ENCODE measurements at regions not wholly inside any gene's neighbourhood (a gene's known extent, or its start where the extent isn't known, plus 50 kb on each side); places are given as distances from the start of the nearest gene placed in this dataset.

- Mint-ChIP-seq H3K27me3 (ENCODE audit: low read depth) (no peaks in the 10 kb centered on the region), H3K4me1 (no peaks in the 10 kb centered on the region), H3K4me3 (no peak overlapping the region), H3K27ac (no peak overlapping the region), H3K9me3 (no peaks in the 10 kb centered on the region), H3K36me3 (ENCODE audit: insufficient read depth in 1 of 3, low read depth in 3 of 3) (no peaks in the 10 kb centered on the region)
- Histone ChIP-seq H2AK5ac (ENCODE audit: insufficient read length, low read length) (no peak overlapping the region), H4K5ac (ENCODE audit: insufficient read length, low read depth, low read length) (no peak overlapping the region), H3K79me1 (ENCODE audit: insufficient read depth, low read depth, low read length, poor library complexity, severe bottlenecking) (no peaks in the 10 kb centered on the region), H2BK5ac (ENCODE audit: insufficient read length, low read length) (no peak overlapping the region), H3K14ac (ENCODE audit: insufficient read depth, low read length) (no peak overlapping the region), H3K27me3 (ENCODE audit: insufficient read depth, low read length) (no peaks in the 10 kb centered on the region), H3K23me2 (ENCODE audit: insufficient read length, low read depth, low read length, poor library complexity, severe bottlenecking) (no peaks in the 10 kb centered on the region), H3K9ac (ENCODE audit: extremely low read depth, insufficient read length, low read length) (no peak overlapping the region), H3K56ac (ENCODE audit: insufficient read length, low read depth, low read length) (no peak overlapping the region), H3K4me2 (ENCODE audit: insufficient read depth, insufficient read length, low read length) (no peak overlapping the region), H3K9me3 (ENCODE audit: control insufficient read depth, low read depth, low read length) (no peaks in the 10 kb centered on the region), H3K18ac (ENCODE audit: insufficient read length, low read depth, low read length) (no peak overlapping the region), H3K27ac (ENCODE audit: insufficient read length, low read depth, low read length) (no peak overlapping the region), H3T11ph (ENCODE audit: low read length) (no peak overlapping the region), H2BK12ac (ENCODE audit: insufficient read length, low read depth, low read length) (no peak overlapping the region), H2BK20ac (ENCODE audit: low read depth, low read length, poor library complexity, severe bottlenecking) (no peak overlapping the region), H3K4ac (ENCODE audit: low read depth, low read length) (no peak overlapping the region), H3K4me1 (ENCODE audit: insufficient read depth, low read length) (no peaks in the 10 kb centered on the region), H4K91ac (ENCODE audit: insufficient read length, low read depth, low read length) (no peak overlapping the region), H2BK15ac (ENCODE audit: low read depth, low read length) (no peak overlapping the region), H2BK120ac (ENCODE audit: low read depth, low read length, poor library complexity, severe bottlenecking) (no peak overlapping the region), H4K8ac (replicated peaks; ENCODE audit: insufficient read length, low read depth, low read length) (no peak overlapping the region), H4K20me1 (ENCODE audit: control insufficient read depth, insufficient read depth, insufficient read length) (no peaks in the 10 kb centered on the region), H3K79me2 (ENCODE audit: insufficient read depth, low read length) (no peaks in the 10 kb centered on the region), H2AFZ (ENCODE audit: low read length) (no peak overlapping the region), H3K23ac (ENCODE audit: insufficient read length, low read depth, low read length) (no peak overlapping the region)
- no peak for DNase-seq
- no peak for TF ChIP-seq CTCF (conservative IDR thresholded peaks at IDR 0.05)
- WGBS (ENCODE audit: extremely low coverage, insufficient read length, low lambda C conversion rate) = no CpG with 5 or more reads among the region's 3 CpGs
These were observed 343.2 kb upstream of the MAF start for GRCh38 chr16:79943736-79944135.

Measured in H9 (cell line).